GM19328 (cell line): ENCODE measurements at regions not wholly inside any gene's neighbourhood (a gene's known extent, or its start where the extent isn't known, plus 50 kb on each side); places are given as distances from the start of the nearest gene placed in this dataset.
"Not testable (repeated sequence)": the region's sequence is repeated elsewhere in the genome, so short reads cannot be mapped to it uniquely, and the experiment has no call there.

Source experiments
- ATAC-seq: cut with Tn5 transposase; IDR thresholded peaks from one replicate; pipeline ENCODE4 v1.9.1; 2021; ENCODE audit warnings: mild to moderate bottlenecking, moderate library complexity; ENCODE audit not compliant: unreplicated experiment

DNA sequence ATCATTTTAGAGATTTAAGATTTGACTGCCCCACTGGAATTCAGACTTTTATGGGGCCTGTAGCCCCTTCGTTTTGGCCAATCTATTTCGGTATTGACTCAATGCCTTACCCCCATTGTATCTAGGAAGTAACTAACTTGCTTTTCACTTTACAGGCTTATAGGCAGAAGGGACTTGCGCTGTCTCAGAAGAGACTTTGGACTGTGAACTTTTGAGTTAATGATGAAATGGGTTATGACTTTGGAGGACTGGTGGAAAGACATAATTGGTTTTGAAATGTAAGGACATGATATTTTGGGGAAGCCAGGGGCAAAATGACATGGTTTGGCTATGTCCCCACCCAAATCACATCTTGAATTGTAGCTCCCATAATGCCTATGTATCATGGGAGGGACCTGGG is 463.0 kb upstream of the KLHL1 start:
- ATAC-seq = no peak

DNA sequence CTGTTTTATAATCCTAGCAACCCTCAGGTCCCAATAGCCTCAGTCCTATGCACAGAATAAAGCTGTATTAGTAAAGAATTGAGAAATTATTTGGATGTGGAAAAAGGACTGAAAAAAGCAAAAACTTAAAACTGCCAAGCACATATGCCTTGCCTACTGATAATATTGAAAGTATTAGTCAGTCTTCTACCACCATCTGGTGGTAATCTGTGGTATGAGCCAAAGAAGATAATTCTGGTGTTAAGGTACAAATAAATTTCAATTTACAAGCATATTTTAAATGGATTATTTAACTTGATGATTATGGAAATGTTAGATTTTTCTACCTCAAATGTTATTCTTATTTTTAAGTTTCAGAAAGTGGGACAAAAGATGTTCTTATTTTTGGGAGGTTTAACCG is 460.3 kb upstream of the KLHL1 start:
- no peak for ATAC-seq

DNA sequence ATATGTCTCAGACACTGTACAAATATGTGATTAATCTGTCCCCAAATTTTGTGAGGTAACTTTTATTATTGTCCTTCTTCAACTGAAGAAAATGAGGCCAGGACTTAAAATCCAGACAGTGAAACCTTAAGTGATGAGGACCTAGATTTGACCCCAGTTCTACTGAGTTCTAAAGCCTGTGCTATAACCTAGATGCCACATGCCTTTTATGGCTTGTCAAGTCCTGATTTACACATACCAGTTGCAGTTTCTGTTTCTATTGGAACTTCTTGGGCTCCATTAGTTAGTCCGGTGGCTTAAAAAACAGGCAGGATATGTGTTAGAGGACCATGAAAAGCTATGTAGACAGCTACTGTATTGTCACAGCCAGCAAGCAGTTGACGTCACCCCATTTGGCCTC is 436.5 kb upstream of the KLHL1 start:
- ATAC-seq = no peak

DNA sequence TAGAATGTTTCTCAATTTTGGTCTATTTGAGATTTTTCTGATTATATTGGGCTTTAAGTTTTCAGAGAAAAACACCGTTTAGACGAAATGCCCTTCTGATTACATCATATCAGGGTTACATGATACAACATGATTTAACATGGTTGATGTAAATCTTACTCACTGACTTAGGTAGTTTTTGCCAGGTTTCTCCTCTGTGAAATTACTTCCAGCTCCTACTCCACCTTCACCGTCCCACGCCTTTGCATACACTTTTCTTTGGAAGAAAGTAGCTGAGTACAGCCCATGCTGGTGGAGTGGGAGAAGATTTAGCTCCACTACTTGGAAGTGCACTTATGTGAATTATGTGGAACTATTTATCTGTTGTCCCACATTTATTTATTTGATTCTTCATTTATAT is 433.2 kb upstream of the KLHL1 start:
- ATAC-seq = no peak

DNA sequence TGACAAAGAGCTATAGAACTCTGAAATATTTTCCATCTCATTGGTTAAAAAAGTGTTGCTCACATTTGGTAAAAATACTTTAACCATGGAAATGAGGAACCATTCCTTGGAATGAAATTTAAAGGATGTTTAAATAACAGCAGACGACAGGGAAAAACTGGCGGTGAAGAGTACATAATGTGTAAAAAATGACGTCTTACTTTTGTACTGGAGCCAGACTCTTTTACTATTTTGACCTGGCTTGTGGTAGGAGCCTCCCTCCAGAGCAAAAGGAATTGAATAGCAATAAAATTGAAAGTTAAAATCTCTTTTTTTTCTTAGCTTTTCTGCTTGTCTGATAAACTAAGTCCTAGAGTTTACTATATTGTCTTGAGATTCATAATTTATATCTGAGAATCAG is 426.2 kb upstream of the KLHL1 start:
- no peak for ATAC-seq

DNA sequence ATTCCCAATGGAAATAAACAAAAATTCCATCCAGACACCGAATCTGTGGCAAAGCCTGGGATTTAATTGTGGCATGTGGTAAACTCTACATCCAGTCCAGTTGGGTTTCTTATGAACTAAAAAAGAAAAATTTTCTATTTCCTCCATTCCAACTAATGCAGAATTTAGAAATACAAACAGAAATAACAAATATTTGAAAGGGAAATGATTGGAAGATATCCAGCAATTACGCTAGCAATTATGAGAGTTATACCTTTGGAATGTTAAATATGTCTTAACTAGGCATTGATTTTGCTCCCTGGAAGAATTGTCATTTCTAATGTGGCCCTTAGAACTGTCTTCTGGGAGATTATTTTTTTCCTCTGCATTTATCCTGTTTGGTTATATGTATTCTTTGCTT is 421.4 kb upstream of the KLHL1 start:
- no peak for ATAC-seq

DNA sequence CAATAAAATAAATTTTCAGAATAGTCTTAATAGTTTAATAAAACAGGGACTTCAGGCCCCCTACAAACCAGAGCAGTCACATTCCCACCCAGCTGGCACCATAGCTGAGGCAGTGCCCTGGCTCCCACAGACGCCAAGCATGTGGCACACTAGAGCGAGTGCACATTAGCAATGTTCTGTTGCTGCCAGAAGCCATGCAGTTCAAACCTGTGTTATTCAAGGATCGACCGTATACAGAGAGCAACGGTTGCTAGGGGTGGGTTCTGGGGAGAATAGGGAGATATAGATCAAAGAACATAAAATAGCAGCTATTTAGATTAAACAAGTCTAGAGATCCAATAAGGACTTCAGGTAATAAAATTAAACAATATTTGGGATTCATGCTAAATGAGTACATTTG is 419.3 kb upstream of the KLHL1 start:
- no peak for ATAC-seq

DNA sequence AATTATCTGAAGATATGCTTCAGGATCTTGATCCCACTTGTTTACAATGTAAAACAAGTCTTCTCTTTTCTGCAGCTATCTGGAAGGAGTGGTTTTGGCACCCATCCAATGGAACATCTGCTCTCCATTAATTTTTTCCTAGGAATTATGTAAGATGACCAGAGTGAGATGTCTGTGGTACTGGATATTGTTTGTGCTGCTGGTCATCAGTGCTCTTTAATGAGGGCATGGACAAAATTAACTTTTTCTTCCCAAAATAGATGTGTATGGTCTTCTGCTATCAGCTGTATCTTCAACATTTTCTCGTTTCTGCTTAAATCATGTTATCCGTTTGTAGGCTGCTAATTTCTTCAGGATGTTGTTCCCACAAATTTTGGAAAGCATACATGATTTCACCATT is 415.4 kb upstream of the KLHL1 start:
- no peak for ATAC-seq

DNA sequence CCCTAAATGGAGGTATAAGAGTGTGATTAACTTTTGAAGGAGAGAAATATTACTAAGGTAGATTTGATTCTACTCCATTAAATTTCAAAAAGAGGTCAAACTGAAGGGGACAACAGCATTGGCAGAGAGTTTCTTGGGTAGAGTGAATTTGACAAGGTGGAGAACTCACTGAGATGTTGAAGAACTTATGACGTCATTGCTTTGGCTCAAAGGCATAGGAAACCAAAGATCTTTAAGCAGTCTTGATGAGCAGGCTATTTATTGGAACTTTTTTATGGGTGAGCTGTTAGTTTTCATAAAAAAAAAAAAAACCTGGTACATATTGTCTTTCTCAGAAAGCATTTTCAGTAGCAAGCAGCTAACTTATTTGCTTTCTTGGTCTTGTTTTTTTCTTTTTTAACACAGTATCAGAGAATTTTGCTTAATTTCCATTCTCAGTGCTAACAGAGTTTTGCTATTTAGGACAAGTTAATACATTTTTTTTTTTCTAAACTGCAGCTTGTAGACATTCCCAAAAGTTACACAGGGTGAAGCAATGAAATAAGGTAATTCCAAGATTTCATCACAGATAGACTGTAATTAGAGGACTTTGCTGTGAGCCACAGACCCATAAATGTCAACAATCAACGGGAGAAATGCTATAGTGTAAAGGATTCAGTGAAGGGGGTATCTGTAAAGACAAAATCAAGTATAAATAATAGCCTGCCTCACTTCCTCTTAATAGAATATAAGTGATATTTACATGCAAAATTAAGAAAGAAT is 412.2 kb upstream of the KLHL1 start:
- ATAC-seq = no peak

DNA sequence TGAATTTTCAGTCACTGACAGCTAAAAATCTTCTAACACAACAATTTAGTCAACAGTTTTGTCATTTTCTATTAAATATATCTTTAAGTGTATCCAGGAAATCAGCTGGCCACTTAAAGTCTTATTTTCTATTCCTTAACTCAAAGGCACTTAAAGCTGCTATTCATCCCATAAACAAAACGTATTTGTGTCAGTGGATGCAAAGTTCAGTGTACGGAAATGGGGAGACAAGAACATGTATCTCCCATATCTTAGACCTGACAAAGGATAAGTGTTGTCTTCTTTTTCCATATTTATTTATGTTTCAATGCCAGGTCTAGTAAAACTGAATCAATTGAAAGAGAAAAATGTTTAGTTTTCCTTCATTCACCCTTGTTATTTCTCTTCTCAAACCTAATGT is 409.8 kb upstream of the KLHL1 start:
- no peak for ATAC-seq

DNA sequence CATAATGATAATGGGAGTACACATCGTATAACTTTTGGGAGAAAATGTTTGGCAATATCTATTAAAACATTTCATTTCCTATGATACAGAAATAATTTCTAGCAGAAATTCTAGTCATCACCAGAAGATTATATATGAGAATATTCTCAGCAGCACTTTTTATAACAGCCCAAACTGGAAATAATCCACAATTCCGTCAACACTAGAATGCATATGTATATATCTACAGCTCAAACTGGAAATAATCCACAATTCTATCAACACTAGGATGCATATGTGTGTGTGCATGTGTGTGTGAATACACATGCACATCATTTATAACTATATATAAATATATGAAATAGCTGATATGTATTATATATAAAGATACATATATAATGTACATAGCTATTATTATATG is 408.0 kb upstream of the KLHL1 start:
- no peak for ATAC-seq

DNA sequence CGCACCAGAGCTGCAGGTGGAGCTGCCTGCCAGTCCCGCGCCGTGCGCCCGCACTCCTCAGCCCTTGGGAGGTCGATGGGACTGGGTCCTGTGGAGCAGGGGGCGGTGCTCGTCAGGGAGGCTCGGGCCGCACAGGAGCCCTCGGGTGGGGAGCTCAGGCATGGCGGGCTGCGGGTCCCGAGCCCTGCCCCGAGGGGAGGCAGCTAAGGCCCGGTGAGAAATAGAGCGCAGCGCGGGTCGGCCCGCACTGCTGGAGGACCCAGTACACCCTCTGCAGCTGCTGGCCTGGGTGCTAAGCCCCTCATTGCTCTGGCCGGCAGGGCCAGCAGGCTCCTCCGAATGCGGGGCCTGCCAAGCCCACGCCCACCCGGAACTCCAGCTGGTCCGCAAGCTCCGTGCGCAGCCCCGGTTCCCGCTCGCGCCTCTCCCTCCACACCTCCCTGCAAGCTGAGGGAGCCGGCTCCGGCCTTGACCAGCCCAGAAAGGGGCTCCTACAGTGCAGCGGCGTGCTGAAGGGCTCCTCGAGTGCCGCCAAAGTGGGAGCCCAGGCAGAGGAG is 403.7 kb upstream of the KLHL1 start:
- not testable (repeated sequence) for ATAC-seq

DNA sequence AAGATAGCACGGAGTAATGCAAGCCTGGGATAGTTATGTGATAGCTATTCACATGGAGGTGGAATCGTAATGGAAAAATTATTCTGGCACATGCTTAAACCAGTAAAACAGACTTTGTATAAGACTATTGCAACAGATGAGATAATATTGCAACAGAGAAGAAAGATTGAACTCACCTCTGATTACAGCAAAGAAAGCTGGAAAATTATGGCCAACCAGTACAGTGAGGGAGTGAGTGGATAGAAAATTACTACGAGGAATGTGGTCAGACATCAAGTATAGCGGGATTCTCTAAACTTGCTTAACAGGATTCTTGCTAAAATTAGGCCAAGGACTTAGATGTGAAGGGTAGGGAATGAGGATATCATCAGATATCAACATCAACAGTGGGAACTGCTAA is 397.6 kb upstream of the KLHL1 start:
- ATAC-seq = no peak

DNA sequence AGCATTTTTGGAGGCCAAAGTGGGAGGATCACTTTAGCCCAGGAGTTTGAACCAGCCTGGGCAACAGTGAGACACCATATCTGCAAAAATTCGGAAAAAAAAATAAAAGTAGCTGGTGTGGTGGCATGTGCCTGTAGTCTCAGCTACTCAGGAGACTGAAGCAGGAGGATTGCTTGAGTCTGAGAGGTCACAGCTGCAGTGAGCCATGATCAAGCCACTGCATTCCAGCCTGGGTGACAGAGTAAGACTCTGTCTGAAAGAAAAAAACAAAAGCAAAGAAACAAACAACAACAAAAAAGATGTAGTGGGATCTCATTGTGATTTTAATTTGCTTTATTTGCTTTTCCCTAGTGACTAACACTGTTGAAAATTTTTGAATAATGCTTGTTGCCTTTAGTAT is 394.7 kb upstream of the KLHL1 start:
- ATAC-seq = no peak

DNA sequence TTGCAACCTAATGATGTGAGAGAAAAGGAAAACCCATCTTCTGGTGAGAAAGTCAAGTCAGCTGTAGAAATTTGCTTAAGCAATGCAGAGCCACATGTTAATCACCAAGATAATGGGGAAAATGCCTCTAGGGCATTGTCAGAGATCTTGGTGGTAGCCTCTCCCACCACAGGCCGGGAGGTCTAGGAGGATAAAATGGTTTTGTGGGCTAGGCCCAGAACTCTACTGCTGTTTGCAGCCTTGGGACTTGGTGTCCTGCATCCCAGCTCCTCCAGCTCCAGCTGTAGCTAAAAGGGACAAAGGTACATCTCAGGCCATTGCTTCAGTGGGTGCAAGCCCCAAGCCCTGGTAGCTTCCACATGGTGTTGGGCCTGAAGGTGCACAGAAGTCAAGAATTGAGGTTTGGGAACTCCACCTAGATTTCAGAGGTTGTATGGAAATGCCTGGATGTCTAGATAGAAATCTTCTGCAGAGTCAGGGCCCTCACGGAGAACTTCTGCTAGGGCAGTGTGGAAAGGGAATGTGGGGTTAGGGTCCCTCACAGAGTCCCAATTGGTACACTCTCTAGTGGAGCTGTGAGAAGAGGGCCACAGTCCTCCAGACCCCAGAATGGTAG is 382.2 kb upstream of the KLHL1 start:
- ATAC-seq = no peak

DNA sequence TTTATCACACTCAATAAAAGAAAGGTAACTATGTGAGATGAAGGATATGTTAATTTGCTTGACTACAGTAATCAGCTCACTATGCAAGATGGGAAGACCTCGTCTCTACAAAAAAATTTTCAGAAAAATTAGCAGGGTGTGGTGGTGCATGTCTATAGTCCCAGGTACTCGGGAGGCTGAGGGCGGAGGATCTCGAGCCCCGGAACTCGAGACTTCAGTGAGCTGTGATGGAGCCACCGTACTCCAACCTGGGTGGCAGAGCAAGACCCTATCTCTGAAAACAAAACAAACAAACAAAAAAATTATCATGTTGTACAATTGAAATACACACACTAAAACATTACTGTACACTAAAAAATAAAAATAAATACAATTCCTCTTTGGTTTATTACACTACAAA is 376.7 kb upstream of the KLHL1 start:
- no peak for ATAC-seq

DNA sequence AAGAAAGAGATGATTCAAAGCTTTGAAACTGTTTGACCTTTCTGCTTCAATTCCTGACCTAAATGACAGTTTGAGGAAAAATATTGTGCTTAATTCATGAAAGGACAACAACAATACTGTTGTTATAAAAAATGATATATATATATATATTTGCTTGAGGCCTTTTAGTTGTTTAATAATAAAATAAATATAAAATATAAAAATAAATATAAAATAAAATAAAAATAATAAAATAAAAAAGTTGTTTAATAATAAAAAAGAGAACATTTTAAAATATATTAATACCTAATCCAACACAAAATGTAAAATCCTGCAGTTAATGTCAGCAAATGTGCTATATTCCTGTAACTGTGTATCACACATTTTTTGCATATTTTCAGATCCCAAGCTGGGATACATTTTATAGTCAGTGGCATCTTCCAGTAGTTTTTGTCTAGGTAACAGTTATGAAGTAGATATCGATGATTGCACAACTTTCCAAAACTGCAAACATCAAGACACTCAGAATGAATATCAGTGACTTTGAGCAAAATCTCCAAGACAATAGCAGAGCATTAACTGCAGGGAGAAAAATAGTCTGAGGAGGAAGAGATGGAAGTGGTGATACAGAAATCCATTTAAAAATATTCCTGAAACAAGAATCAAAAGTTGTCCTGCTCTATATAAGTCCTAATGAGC is 375.5 kb upstream of the KLHL1 start:
- no peak for ATAC-seq

DNA sequence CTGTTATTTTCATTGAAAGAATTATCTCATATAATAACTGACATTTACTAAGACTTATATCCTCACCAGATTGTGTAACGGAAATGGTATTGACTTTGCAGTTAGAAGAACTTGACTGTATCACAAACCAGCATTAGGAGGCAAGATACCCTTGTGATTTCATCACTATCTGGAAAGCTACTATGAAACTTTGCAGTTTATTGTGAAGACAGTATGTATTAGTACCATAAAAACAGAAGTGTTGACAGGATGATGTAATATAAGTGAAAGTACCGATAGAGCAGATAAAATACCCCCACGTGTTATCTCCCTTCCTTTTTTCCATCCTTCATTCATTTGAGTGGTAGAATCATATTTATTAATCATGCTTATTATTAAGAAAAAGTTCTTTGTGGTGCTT is 365.7 kb upstream of the KLHL1 start:
- no peak for ATAC-seq

DNA sequence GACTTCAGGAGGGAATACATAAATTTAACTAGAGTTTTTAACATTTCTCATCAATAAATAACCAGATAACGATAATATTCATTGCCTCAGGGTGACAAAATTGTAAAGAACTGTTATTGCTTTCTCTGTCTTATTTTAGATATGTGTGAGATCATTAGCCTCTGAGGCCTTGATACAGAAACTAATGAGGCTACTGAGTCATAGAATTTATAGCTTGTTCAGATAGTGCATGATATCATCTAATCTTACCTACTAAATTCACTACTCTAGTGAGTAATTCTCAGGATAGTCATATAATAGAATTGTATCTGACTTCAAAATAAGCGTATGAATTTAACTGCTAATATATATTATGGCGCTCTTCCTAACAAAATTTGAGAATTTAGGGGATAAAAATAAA is 360.8 kb upstream of the KLHL1 start:
- no peak for ATAC-seq

DNA sequence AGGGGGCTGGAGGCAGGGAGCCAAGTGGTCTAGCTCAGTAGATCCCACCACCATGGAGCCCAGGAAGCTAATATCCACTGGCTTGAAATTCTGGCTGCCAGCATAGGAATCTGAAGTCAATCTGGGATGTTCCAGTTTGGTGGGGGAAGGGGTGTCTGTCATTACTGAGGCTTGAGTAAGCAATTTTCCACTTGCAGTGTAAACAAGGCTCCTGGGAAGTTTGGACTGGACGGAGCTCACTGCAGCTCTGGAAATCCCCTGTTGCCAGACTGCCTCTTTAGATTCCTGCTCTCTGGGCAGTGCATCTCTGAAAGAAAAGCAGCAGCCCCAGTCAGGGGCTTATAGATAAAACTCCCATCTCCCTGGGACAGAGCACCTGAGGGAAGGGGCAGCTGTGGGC is 349.2 kb upstream of the KLHL1 start:
- no peak for ATAC-seq

DNA sequence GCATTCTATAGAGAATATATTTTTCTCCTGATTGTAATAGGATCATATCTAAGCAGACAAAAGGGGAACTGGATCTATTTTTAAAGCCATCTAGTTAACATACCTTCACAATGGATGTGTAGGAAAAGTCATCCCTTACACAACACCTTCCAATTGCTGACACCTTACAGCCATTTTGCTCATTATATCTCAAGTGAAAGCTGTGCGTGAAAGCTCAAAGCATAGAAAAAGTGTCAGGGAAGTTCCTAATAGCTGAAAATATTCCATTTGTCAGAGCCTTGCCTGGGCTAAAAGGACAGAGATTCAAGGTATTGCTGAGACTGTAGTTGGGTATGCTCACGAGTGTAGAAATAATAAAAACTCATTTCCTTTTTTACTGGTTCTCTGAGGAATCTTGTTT is 340.6 kb upstream of the KLHL1 start:
- ATAC-seq = no peak

DNA sequence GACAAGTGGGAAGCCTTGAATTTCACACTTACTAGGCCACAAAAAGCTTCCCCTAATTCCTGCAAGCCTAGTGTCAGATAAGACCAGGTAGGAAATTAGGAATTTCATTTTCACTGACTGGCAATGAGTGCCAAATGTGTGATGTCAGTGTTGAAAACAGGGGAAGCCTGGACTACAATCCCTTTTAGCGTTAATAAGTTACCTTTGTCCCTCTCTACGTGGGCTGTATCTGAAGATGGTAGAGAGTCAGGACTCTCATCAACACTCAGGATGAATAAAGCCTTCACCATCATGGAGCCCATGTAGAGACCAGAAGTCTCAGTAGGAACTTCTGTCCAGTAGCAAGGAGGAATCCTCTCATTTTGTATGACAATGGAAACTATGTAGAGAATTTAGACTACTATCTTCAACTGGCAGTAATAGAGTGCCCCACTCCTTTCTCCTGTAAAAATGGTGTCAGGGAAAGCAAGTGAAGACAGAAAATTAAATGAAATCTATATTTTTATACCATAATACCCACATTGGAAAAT is 324.1 kb upstream of the KLHL1 start:
- no peak for ATAC-seq
